Hepatocyte (in vitro differentiated cells): ENCODE measurements at regions not wholly inside any gene's neighbourhood (a gene's known extent, or its start where the extent isn't known, plus 50 kb on each side); places are given as distances from the start of the nearest gene placed in this dataset.

ENCODE experiments used
- DNase-seq: peaks from one replicate; pipeline ENCODE4 v3.0.0-alpha.2; 2016; ENCODE audit warnings: low spot score
- H2AFZ ChIP-seq: fragments of 200-600 bp; sonication (generic); 2 replicates; pipeline ENCODE4 v1.6.0; 2016; ENCODE audit warnings: antibody characterized with exemption, mild to moderate bottlenecking
- H3K27ac ChIP-seq: fragments of 200-600 bp; sonication (generic); 2 replicates; pipeline ENCODE4 v1.5.1; 2016; ENCODE audit warnings: mild to moderate bottlenecking
- H3K27me3 ChIP-seq: fragments of 200-600 bp; sonication (generic); 2 replicates; pipeline ENCODE4 v1.6.1; 2016
- H3K36me3 ChIP-seq: fragments of 200-600 bp; sonication (generic); replicated peaks from 2 replicates; pipeline ENCODE4 v1.5.1; 2016; ENCODE audit warnings: low read depth; ENCODE audit not compliant: insufficient read depth
- H3K4me1 ChIP-seq: fragments of 200-600 bp; sonication (generic); 2 replicates; pipeline ENCODE4 v1.5.1; 2016; ENCODE audit warnings: mild to moderate bottlenecking, moderate library complexity; ENCODE audit not compliant: insufficient read depth
- H3K4me2 ChIP-seq: fragments of 200-600 bp; sonication (generic); 2 replicates; pipeline ENCODE4 v1.6.0; 2016
- H3K4me3 ChIP-seq: fragments of 200-600 bp; sonication (generic); 2 replicates; pipeline ENCODE4 v1.5.1; 2016; ENCODE audit warnings: mild to moderate bottlenecking
- H3K79me2 ChIP-seq: fragments of 200-600 bp; sonication (generic); 2 replicates; pipeline ENCODE4 v1.6.0; 2017; ENCODE audit warnings: mild to moderate bottlenecking
- H3K9me2 ChIP-seq: fragments of 200-600 bp; sonication (generic); replicated peaks from 2 replicates; pipeline ENCODE4 v1.6.0; 2017; ENCODE audit warnings: mild to moderate bottlenecking; ENCODE audit not compliant: insufficient read depth
- H3K9me3 ChIP-seq: fragments of 200-600 bp; sonication (generic); 2 replicates; pipeline ENCODE4 v1.5.1; 2016; ENCODE audit warnings: low read depth, mild to moderate bottlenecking
- H4K20me1 ChIP-seq: fragments of 200-600 bp; sonication (generic); 2 replicates; pipeline ENCODE4 v1.6.0; 2016; ENCODE audit warnings: mild to moderate bottlenecking; ENCODE audit not compliant: insufficient read depth, poor library complexity, severe bottlenecking
- EZH2 ChIP-seq: fragments of 200-600 bp; sonication (generic); IDR thresholded peaks from 2 replicates; pipeline ENCODE4 v1.6.1; 2016; ENCODE audit warnings: antibody characterized with exemption, mild to moderate bottlenecking, borderline replicate concordance
- EZH2phosphoT487 ChIP-seq: fragments of 200-600 bp; sonication (generic); IDR thresholded peaks from one replicate; pipeline ENCODE4 v1.6.1; 2018; ENCODE audit warnings: antibody characterized with exemption, mild to moderate bottlenecking, low read depth, moderate library complexity; ENCODE audit not compliant: unreplicated experiment, severe bottlenecking
- WGBS: methylation state at CpG from one replicate; pipeline ENCODE4 v1.1.6; 2016; ENCODE audit warnings: low lambda C conversion rate; ENCODE audit errors: missing lambda C conversion rate; 5-methylcytosine and 5-hydroxymethylcytosine counted together
- TF ChIP-seq, protein P1 (sequence below): fragments of 200-600 bp; sonication (generic); IDR thresholded peaks from 2 replicates; pipeline ENCODE4 v1.5.1; 2016; ENCODE audit warnings: antibody characterized with exemption, mild to moderate bottlenecking; ENCODE audit not compliant: poor library complexity

GRCh38 chr7:19853261-19853832, 79.9 kb upstream of the TMEM196 start:
- WGBS = 82% methylated on average over 5 of the region's 5 CpGs
- H3K27ac ChIP-seq = no peak overlapping the region

GRCh38 chr7:19852192-19852591, 78.8 kb upstream of the TMEM196 start:
- Histone ChIP-seq H3K9me3 (no peaks in the 10 kb centered on the region), H2AFZ (no peak overlapping the region), H3K27me3 (no peaks in the 10 kb centered on the region), H3K36me3 (no peaks in the 10 kb centered on the region), H4K20me1 (no peaks in the 10 kb centered on the region), H3K79me2 (no peaks in the 10 kb centered on the region), H3K4me2 (no peak overlapping the region), H3K4me3 (no peak overlapping the region), H3K9me2 (no peaks in the 10 kb centered on the region), H3K4me1 (no peaks in the 10 kb centered on the region), H3K27ac (no peak overlapping the region)
- 53% methylated on average over 1 of the region's 1 CpG for WGBS
- peak; percentile 11 for DNase-seq
- TF ChIP-seq, protein P1, sequence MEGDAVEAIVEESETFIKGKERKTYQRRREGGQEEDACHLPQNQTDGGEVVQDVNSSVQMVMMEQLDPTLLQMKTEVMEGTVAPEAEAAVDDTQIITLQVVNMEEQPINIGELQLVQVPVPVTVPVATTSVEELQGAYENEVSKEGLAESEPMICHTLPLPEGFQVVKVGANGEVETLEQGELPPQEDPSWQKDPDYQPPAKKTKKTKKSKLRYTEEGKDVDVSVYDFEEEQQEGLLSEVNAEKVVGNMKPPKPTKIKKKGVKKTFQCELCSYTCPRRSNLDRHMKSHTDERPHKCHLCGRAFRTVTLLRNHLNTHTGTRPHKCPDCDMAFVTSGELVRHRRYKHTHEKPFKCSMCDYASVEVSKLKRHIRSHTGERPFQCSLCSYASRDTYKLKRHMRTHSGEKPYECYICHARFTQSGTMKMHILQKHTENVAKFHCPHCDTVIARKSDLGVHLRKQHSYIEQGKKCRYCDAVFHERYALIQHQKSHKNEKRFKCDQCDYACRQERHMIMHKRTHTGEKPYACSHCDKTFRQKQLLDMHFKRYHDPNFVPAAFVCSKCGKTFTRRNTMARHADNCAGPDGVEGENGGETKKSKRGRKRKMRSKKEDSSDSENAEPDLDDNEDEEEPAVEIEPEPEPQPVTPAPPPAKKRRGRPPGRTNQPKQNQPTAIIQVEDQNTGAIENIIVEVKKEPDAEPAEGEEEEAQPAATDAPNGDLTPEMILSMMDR = no peak
- TF ChIP-seq EZH2 = no peak
- TF ChIP-seq EZH2phosphoT487 = no peak

More at GRCh38 chr7:19853261-19853832, 79.9 kb upstream of the TMEM196 start:
- H3K36me3 ChIP-seq = no peaks in the 10 kb centered on the region
- no peaks in the 10 kb centered on the region for H3K27me3 ChIP-seq
- TF ChIP-seq, protein P1 = no peak
- TF ChIP-seq EZH2phosphoT487 = no peak
- no peak for TF ChIP-seq EZH2
- H3K4me2 ChIP-seq = no peak overlapping the region
- no peaks in the 10 kb centered on the region for H4K20me1 ChIP-seq
- no peak overlapping the region for H2AFZ ChIP-seq
- H3K4me3 ChIP-seq = no peak overlapping the region
- no peak for DNase-seq
- no peaks in the 10 kb centered on the region for H3K79me2 ChIP-seq
- H3K4me1 ChIP-seq = no peaks in the 10 kb centered on the region
- H3K9me2 ChIP-seq = no peaks in the 10 kb centered on the region
- no peaks in the 10 kb centered on the region for H3K9me3 ChIP-seq

- no peaks in the 10 kb centered on the region for H3K79me2 ChIP-seq
- H2AFZ ChIP-seq = no peak overlapping the region
- no peaks in the 10 kb centered on the region for H3K9me2 ChIP-seq
- H3K27ac ChIP-seq = no peak overlapping the region
- WGBS = 87% methylated on average over 3 of the region's 3 CpGs
- DNase-seq = no peak
- H4K20me1 ChIP-seq = no peaks in the 10 kb centered on the region
- no peaks in the 10 kb centered on the region for H3K27me3 ChIP-seq
- no peak overlapping the region for H3K4me2 ChIP-seq
- no peaks in the 10 kb centered on the region for H3K9me3 ChIP-seq
- H3K4me3 ChIP-seq = no peak overlapping the region
- no peaks in the 10 kb centered on the region for H3K36me3 ChIP-seq
- TF ChIP-seq, protein P1 = no peak
- no peak for TF ChIP-seq EZH2
- no peak for TF ChIP-seq EZH2phosphoT487
- no peaks in the 10 kb centered on the region for H3K4me1 ChIP-seq
Observed at GRCh38 chr7:19851504-19851903, 78.1 kb upstream of the TMEM196 start.

GRCh38 chr7:19834566-19834965, 61.1 kb upstream of the TMEM196 start:
- Histone ChIP-seq H3K9me3 (no peaks in the 10 kb centered on the region), H3K27ac (no peak overlapping the region), H3K4me2 (no peak overlapping the region), H3K36me3 (no peaks in the 10 kb centered on the region), H3K4me1 (no peaks in the 10 kb centered on the region), H3K9me2 (no peaks in the 10 kb centered on the region), H4K20me1 (no peaks in the 10 kb centered on the region), H3K4me3 (no peak overlapping the region), H3K79me2 (no peaks in the 10 kb centered on the region), H2AFZ (no peak overlapping the region), H3K27me3 (no peaks in the 10 kb centered on the region)
- DNase-seq = no peak
- TF ChIP-seq EZH2phosphoT487 = no peak
- TF ChIP-seq, protein P1 = no peak
- no peak for TF ChIP-seq EZH2
- WGBS = 71% methylated on average over 2 of the region's 2 CpGs
